GM19395 (cell line): ENCODE measurements at regions not wholly inside any gene's neighbourhood (a gene's known extent, or its start where the extent isn't known, plus 50 kb on each side); places are given as distances from the start of the nearest gene placed in this dataset.
"Not testable (repeated sequence)": the region's sequence is repeated elsewhere in the genome, so short reads cannot be mapped to it uniquely, and the experiment has no call there.

Experiments
- ATAC-seq: cut with Tn5 transposase; IDR thresholded peaks from one replicate; pipeline ENCODE4 v1.9.1; 2021; ENCODE audit warnings: mild to moderate bottlenecking, moderate library complexity; ENCODE audit not compliant: unreplicated experiment

GRCh38 chr2:122808286-122808969 lies 1053.0 kb downstream of the TSN start:
- ATAC-seq: no peak

DNA sequence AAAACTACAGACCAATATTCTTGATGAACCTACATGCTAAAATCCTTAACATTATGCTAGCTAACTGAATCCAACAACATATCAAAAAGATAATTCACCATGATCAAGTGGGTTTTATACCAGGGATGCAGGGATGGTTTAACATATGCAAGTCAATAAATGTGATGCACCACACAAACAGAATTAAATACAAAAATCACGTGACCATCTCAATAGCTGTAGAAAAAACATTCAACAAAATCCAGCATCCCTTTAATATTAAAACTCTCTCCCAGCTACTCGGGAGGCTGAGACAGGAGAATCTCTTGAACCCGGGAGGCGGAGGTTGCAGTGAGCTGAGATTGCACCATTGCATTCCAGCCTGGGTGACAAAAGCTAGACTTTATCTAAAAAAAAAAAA lies 1056.8 kb downstream of the TSN start:
- not testable (repeated sequence) for ATAC-seq

- no peak for ATAC-seq
These were observed 1059.7 kb downstream of the TSN start for GRCh38 chr2:122815120-122815519.

GRCh38 chr2:122816803-122817202 lies 1061.4 kb downstream of the TSN start:
- ATAC-seq: no peak

- no peak for ATAC-seq
These were observed 1066.9 kb downstream of the TSN start for GRCh38 chr2:122822319-122822718.

- no peak for ATAC-seq
These were observed 1074.7 kb downstream of the TSN start for GRCh38 chr2:122830157-122830556.

- ATAC-seq: no peak
These were observed 1076.2 kb downstream of the TSN start for GRCh38 chr2:122831649-122832048.

GRCh38 chr2:122843503-122843902 lies 1088.1 kb downstream of the TSN start:
- no peak for ATAC-seq

DNA sequence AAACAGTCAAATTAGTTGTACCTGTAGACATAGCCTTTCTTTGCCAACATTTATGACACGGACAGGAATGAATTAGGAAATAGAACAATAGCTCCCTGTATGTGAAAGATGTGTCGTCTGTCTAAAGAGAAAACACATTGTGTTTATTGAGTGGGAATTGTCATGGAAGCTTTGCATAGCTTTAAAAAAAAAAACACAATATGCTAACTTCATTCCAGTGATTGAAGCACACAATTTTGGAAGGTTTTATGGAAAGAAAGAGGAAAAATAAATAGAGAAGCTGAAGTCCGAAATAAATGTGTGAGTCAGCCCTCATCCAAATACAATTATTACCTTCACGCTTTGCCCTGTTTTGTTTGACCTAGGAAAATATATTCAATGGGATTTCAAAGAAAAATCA lies 1095.7 kb downstream of the TSN start:
- ATAC-seq: no peak

DNA sequence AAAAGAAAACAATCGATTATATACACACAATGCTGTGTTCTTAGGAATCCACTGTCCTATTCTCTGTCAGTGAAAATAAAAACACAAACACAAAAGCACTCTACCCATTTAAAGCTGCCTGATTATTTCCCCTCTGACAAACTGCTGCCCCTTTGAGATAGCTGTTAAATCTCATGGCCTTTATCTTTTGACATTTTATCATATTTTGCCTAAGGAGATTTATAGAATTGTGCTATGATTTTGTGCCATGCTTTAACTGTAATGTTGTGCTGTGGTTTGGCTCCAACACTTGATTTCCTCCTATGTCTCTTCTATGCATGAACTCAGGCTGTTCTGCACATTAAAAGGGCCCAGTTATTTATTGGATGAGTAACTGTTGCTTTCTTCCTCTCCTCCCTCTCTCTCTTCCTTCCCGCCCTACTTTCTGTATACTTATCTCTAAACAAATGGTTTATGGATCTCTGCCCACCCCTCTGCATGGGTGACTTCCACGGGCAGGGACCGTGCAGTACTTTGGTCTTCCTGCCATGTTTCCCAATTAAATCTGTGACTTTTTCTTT lies 1096.6 kb downstream of the TSN start:
- ATAC-seq: no peak

DNA sequence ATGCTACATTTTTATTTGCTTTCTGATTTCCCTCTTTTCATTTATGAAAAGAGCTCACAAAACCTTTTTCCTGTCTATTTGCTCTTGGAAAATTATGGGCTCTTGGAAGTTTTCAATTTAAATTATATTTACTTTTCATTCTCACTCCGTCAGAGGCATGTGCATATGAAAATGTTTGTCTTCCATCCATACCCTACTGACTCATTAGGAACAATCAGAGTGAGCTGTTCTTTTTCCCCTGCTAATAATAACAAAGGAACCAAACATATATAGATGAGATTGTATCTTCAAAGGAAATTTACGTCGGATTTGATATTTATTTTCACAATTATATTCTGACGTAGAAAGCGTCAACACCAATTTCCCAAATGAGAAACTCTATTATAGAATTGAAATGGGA lies 1101.2 kb downstream of the TSN start:
- ATAC-seq: no peak

DNA sequence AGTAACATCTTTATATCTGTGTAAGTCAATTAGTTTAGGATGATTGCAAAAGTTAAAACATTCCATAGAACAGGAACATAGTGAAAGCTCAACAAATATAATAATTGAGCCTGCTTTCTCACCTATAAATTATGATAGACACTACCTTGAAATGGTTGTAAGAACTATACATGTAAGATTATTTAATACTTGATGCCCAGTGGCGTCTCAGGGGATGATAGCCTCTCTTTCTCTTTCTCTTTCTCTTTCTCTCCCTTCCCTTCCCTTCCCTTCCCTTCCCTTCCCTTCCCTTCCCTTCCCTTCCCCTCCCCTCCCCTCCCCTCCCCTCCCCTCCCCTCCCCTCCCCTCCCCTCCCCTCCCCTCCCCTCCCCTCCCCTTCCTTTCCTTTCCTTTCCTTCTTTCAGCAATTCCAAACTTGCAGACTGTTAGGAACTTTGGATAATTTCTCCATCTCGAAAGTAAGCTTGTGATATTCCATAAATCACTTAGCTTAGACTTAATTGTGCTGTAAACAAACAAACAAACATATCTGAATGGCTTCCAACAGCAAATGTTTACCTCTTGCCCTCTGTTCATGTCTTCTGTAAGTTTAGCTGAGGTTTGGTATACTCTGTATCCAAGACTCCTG lies 1102.7 kb downstream of the TSN start:
- ATAC-seq: no peak

DNA sequence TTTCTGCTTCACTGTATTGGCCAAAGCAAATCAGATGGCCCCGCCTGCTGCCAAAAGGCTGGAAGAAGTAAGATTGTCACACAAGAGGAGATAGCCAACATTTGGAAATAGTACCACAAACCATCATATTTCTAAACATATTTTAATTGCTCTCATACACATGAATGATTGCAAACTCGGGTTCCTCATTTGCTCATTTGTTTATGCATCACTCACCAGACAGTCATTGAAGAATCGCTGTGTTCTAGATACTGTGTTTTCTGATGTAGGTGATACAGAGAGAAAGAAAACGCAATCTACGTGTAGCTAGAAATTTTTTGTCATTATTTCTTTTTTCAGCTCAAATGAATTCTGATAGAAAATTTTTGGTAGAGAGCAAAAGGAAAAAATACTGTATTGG lies 1103.4 kb downstream of the TSN start:
- ATAC-seq: no peak

GRCh38 chr2:122859260-122859659 lies 1103.8 kb downstream of the TSN start:
- ATAC-seq: no peak

DNA sequence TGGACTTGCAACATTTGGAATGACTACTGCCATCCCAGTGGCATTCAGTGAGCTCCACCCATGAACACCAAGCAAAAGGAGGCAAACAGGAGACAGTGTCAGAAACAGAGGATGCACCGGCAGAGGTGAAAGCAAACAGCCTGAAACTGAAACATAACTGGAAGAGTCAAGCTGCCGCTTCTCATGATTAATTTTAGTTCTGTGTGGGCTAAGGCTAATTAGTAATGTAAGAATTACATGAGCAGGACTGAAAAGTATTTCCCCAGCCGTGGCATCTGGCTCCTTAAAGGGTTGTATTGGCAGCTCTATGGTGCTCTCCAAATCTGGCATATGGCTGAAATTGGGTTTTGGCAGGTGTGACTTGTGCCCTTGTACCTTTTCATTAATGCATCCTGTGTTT lies 1108.1 kb downstream of the TSN start:
- no peak for ATAC-seq

DNA sequence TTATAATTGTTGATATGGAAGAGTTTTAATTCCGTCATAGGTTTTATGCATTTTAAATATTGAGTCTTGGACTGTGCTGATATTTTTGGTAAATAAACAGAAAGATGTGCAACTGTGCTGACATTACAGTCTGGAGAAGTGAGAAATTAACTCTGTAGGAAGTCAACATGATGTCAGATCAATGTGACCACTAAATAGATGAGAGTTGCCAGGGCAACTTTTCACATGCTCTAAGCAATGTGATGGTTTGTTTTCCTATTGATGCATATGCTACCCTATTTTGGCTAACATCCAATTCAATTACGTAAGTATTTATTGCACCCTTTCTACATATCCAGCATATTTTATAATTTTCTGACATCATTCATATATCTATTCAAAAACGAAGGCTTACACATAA lies 1109.3 kb downstream of the TSN start:
- no peak for ATAC-seq

GRCh38 chr2:122866095-122866494 lies 1110.6 kb downstream of the TSN start:
- ATAC-seq: no peak

DNA sequence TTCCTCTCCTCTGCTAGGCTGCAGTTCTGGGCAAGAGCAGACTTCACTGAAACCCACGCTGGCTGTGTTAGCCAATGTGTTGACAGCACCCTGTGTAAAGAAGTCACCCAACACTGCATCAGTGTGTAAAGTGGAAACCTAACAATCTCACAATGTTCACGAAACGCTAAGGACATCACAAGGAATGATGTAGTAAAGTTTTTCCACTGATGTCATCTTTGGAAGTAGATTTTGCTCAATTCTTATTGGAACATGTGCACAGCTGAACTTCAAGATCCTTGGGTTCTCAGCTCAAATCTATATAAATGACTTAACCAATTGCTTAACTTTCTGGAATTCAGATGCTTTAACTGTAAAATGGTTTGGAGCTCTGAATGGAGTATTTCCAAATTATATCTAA lies 1112.5 kb downstream of the TSN start:
- ATAC-seq: no peak

- no peak for ATAC-seq
These were observed 1113.3 kb downstream of the TSN start for GRCh38 chr2:122868646-122869275.

GRCh38 chr2:122873951-122874350 lies 1118.5 kb downstream of the TSN start:
- ATAC-seq: no peak

- ATAC-seq: no peak
These were observed 1119.8 kb downstream of the TSN start for GRCh38 chr2:122875091-122875865.
